ENCODE measurements at regions not wholly inside any gene's neighbourhood (a gene's known extent, or its start where the extent isn't known, plus 50 kb on each side); places are given as distances from the start of the nearest gene placed in this dataset.

GRCh38 chr7:131173145-131173890, 154.4 kb upstream of the MKLN1 start:
- Mint-ChIP-seq H3K36me3 (ENCODE audit: low read depth) (peaks cover 1% of the 10 kb centered on the region), H3K9me3 (no peaks in the 10 kb centered on the region), H3K27me3 (peaks cover 3% of the 10 kb centered on the region), H3K27ac (no peak overlapping the region), H3K4me1 (peaks cover 1% of the 10 kb centered on the region), H3K4me3 (no peak overlapping the region)
- ATAC-seq (no peak), DNase-seq (no peak)

GRCh38 chr7:131174391-131174790, 153.3 kb upstream of the MKLN1 start:
- H3K4me3 Mint-ChIP-seq = no peak overlapping the region
- ATAC-seq = no peak
- H3K4me1 Mint-ChIP-seq = peaks cover 1% of the 10 kb centered on the region
- DNase-seq = no peak
- H3K9me3 Mint-ChIP-seq = no peaks in the 10 kb centered on the region
- H3K27me3 Mint-ChIP-seq = peaks cover 3% of the 10 kb centered on the region
- H3K27ac Mint-ChIP-seq = no peak overlapping the region
- peaks cover 1% of the 10 kb centered on the region for H3K36me3 Mint-ChIP-seq (ENCODE audit: low read depth)

DNA sequence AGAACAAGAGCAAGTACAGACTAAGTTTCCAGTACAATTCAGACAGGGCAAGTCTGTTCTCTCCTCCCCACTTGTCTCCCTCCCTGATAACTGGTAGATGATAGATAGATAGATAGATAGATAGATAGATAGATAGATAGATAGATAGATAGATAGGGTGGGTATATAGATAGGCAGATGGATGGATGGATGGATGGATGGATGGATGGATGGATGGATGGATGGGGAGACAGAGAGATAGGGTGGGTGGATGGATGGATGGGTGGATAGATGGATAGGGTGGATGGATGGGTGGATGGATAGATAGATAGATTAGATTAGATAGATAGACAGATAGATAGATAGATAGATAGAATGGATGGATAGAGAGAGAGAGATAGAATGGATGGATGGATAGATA, 152.8 kb upstream of the MKLN1 start:
- Mint-ChIP-seq H3K27me3 (peaks cover 3% of the 10 kb centered on the region), H3K9me3 (no peaks in the 10 kb centered on the region), H3K36me3 (ENCODE audit: low read depth) (peaks cover 1% of the 10 kb centered on the region), H3K27ac (no peak overlapping the region), H3K4me1 (peaks cover 1% of the 10 kb centered on the region), H3K4me3 (no peak overlapping the region)
- no peak for DNase-seq
- ATAC-seq = no peak

GRCh38 chr7:131182446-131183058, 145.1 kb upstream of the MKLN1 start:
- no peak for DNase-seq
- Mint-ChIP-seq H3K4me3 (no peak overlapping the region), H3K27me3 (no peaks in the 10 kb centered on the region), H3K9me3 (no peaks in the 10 kb centered on the region), H3K36me3 (ENCODE audit: low read depth) (no peaks in the 10 kb centered on the region), H3K4me1 (peaks cover 35% of the 10 kb centered on the region), H3K27ac (no peak overlapping the region)
- ATAC-seq = no peak

- Mint-ChIP-seq H3K27me3 (no peaks in the 10 kb centered on the region), H3K36me3 (ENCODE audit: low read depth) (peaks cover under 1% of the 10 kb centered on the region), H3K27ac (peak overlapping the region; percentile 28), H3K4me3 (no peak overlapping the region), H3K9me3 (no peaks in the 10 kb centered on the region), H3K4me1 (peaks cover 40% of the 10 kb centered on the region)
- DNase-seq = no peak
- no peak for ATAC-seq
Observed at GRCh38 chr7:131183072-131183471, 144.6 kb upstream of the MKLN1 start.

GRCh38 chr7:131183611-131184119, 144.0 kb upstream of the MKLN1 start:
- Mint-ChIP-seq H3K4me1 (peaks cover 46% of the 10 kb centered on the region), H3K27me3 (peaks cover 1% of the 10 kb centered on the region), H3K4me3 (no peak overlapping the region), H3K27ac (peak overlapping the region; percentile 41), H3K9me3 (no peaks in the 10 kb centered on the region), H3K36me3 (ENCODE audit: low read depth) (peaks cover 5% of the 10 kb centered on the region)
- DNase-seq (no peak), ATAC-seq (no peak)

- no peak overlapping the region for H3K4me3 Mint-ChIP-seq
- peaks cover 5% of the 10 kb centered on the region for H3K36me3 Mint-ChIP-seq (ENCODE audit: low read depth)
- peak overlapping the region; percentile 11 for H3K27ac Mint-ChIP-seq
- peaks cover 77% of the 10 kb centered on the region for H3K4me1 Mint-ChIP-seq
- no peak for ATAC-seq
- no peak for DNase-seq
- H3K27me3 Mint-ChIP-seq = peaks cover 2% of the 10 kb centered on the region
- H3K9me3 Mint-ChIP-seq = no peaks in the 10 kb centered on the region
Observed at GRCh38 chr7:131186816-131187215, 140.9 kb upstream of the MKLN1 start.

DNA sequence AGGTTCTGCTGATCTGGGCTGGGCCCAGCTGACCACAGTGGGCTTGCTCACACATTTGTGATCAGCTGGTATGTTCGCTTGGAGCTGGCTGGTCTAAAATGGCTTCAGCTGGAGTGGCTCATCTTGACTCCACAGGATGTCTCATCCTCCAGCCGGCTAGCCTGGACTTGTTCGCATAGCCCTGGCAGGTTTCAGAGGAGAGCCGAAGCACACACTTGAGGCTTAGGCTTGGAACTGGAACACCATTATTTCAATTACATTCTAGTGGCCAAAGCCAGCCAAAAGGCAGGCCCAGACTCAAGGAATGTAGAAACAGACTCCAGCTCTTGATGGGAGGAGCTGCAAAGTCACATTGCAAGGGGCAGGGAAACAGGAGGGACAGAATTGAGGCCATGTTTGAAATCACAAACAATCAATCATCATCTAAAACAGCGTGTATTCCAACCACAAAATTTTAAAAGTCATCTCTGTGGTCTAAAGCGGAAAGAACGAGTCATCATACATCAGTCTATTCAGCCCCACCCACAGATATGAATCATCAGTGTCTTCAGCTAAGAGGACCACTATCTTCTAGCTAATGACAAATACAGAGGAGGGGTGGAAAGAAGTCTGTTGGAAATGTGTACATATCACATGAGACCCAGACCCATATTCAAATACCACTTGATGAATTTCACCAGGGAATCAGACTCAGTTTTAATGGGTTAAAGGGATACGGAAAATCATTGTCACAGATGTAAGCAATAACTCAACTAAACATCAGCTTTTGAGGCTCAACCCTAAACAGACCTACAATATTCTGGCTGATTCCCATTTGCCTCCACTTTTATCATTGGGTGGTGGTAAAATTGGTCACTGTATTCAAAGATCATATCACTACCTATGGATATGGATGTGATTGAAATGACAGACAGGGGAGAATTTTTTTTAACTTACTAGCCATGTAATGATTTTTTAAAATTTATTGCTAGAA, 139.0 kb upstream of the MKLN1 start:
- peak; percentile 81 for ATAC-seq
- H3K27me3 Mint-ChIP-seq = peaks cover 2% of the 10 kb centered on the region

DNA sequence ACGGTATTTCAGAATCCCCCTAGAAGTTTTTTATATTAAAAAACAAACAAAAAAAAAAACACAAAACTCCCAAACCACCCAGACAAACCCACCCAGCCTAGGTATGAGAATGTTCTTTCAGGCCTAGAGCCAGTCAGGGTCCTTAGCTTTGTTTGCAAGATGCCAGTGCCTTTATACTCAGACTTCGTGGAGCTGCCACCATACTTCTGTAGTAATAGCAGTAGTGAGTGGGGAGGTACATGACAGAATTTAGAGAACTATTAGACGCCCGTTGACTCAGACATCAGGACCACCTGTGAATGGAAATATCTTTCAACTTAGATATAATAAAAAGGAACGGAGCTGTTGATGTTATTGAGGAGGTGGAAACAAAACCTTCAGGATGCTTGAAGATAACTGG, 138.2 kb upstream of the MKLN1 start:
- Mint-ChIP-seq H3K4me1 (peaks cover 59% of the 10 kb centered on the region), H3K9me3 (no peaks in the 10 kb centered on the region), H3K36me3 (ENCODE audit: low read depth) (peaks cover 5% of the 10 kb centered on the region), H3K27me3 (peaks cover 2% of the 10 kb centered on the region), H3K4me3 (peak overlapping the region; percentile 59), H3K27ac (peak overlapping the region; percentile 92)
- peak; percentile 68 for ATAC-seq
- DNase-seq = no peak

More for the DNA sequence above, 139.0 kb upstream of the MKLN1 start:
- peaks cover 66% of the 10 kb centered on the region for H3K4me1 Mint-ChIP-seq
- H3K36me3 Mint-ChIP-seq (ENCODE audit: low read depth) = peaks cover 5% of the 10 kb centered on the region
- H3K4me3 Mint-ChIP-seq = peak overlapping the region; percentile 61
- H3K9me3 Mint-ChIP-seq = no peaks in the 10 kb centered on the region
- H3K27ac Mint-ChIP-seq = peak overlapping the region; percentile 92
- peak; percentile 47 for DNase-seq

DNA sequence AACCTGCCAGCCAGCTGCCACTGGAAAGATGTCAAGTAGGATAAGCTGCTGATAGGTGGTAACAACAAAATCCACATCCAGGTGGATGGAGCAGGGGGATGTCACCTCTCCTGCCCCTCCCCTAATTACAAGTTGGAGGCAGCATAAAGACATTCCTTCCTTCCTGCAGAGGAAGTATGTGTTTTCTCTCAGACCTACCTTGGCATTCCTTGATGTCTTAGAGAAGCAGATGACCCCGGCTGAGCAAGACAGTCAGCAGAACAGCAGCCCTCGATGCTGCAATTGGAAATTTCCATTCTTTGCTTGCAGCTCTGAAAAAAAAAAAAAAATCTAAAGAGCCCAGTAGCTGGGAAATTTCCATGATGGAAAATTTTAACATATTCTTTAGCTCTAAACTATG, 137.5 kb upstream of the MKLN1 start:
- Mint-ChIP-seq H3K9me3 (no peaks in the 10 kb centered on the region), H3K27ac (peak overlapping the region; percentile 92), H3K36me3 (ENCODE audit: low read depth) (peaks cover 5% of the 10 kb centered on the region), H3K4me1 (peaks cover 54% of the 10 kb centered on the region), H3K4me3 (peak overlapping the region; percentile 59), H3K27me3 (peaks cover 2% of the 10 kb centered on the region)
- ATAC-seq = no peak
- no peak for DNase-seq

DNA sequence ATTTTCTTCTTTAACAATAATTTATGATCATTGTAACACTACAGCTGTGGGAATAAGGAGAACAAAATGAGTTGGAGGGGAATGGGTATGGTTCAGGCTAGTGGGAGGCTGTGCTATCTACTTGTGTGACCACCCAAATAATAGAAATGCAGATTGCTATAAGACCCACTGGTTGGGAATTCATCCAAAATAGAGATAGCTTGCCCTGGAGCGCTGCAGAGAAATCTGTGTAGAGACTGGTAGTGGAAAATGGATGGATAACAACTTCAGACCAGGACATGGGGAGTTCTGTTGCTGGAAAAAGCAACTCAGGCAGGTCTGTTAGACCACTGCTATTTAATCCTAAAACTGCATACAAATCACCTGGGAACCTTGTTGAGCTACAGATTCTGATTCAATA, 137.1 kb upstream of the MKLN1 start:
- Mint-ChIP-seq H3K4me1 (peaks cover 54% of the 10 kb centered on the region), H3K27me3 (peaks cover 2% of the 10 kb centered on the region), H3K4me3 (peak overlapping the region; percentile 59), H3K9me3 (no peaks in the 10 kb centered on the region), H3K27ac (peak overlapping the region; percentile 92), H3K36me3 (ENCODE audit: low read depth) (peaks cover 5% of the 10 kb centered on the region)
- no peak for ATAC-seq
- DNase-seq = no peak

- no peaks in the 10 kb centered on the region for H3K9me3 Mint-ChIP-seq
- DNase-seq = no peak
- no peak overlapping the region for H3K27ac Mint-ChIP-seq
- H3K27me3 Mint-ChIP-seq = no peaks in the 10 kb centered on the region
- H3K4me3 Mint-ChIP-seq = no peak overlapping the region
- no peak for ATAC-seq
- peaks cover 38% of the 10 kb centered on the region for H3K4me1 Mint-ChIP-seq
- H3K36me3 Mint-ChIP-seq (ENCODE audit: low read depth) = no peaks in the 10 kb centered on the region
Observed at GRCh38 chr7:131194070-131194865, 133.4 kb upstream of the MKLN1 start.

- ATAC-seq (no peak), DNase-seq (no peak)
- Mint-ChIP-seq H3K36me3 (ENCODE audit: low read depth) (no peaks in the 10 kb centered on the region), H3K27ac (no peak overlapping the region), H3K4me1 (peaks cover 17% of the 10 kb centered on the region), H3K4me3 (no peak overlapping the region), H3K27me3 (no peaks in the 10 kb centered on the region), H3K9me3 (no peaks in the 10 kb centered on the region)
Observed at GRCh38 chr7:131196803-131197202, 130.9 kb upstream of the MKLN1 start.
